DMS153 (cell line): ENCODE measurements at regions not wholly inside any gene's neighbourhood (a gene's known extent, or its start where the extent isn't known, plus 50 kb on each side); places are given as distances from the start of the nearest gene placed in this dataset.
A peak's percentile ranks its signal among the peaks of the same experiment; 100 is the strongest.

ENCODE experiments used
- DNase-seq: peaks from one replicate; lab custom pipeline; 2025; lab: John Stamatoyannopoulos, UW

- DNase-seq = no peak
These were observed 51.0 kb upstream of the EGFLAM start for GRCh38 chr5:38207343-38207742.

- DNase-seq = no peak
These were observed 55.6 kb upstream of the EGFLAM start for GRCh38 chr5:38202741-38203140.

DNA sequence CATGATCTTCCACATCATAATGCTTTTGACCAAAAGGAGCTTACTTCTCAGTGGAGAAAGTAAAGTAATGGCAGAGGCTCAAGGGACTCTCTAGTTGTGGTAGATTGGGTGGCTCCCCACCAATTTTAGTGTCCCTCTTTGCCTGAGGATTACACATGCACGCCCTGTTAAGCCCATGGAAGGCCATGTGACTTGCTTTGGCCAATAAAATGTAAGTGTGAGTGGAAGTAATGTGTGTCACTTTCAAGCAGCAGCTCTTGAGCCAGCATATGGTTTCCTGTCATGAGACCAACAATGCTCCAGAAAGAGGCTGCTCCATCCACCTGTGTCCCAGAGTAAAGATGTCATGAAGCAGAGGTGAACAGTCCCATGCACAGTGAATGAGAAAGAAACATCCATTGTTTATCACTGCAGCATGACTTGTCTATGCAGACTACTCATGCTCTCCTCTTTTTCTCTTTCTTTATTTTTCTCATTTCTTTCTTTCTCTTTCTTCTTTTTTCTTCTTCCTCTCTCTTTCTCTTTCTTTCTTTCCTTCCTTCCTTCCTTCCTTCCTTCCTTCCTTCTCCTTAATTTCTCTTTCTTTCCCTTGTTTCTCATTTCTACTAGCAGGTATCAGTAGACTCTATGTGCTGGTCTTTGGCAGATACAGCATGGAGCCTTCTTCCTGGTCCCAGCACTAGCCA, 57.3 kb upstream of the EGFLAM start:
- DNase-seq = no peak

DNA sequence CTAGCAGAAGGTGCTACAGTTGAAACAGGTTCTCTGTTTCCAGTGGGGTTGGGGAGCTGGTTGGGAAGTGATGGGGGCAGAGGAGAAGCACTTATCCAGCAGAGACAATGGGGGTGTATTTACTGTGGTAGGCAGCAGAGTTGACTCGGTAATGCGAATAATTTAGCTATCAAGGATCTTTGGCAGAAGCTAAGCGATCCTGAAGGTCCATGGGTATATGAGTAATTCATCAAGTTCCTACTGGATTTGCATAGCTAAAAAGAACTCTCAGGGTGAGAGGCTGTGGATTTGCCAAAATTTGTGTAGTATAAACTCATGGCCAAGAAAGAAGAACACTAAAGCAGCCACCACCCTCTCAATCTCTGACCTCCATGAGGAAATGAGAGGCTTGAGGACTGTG, 61.2 kb upstream of the EGFLAM start:
- DNase-seq = no peak

DNA sequence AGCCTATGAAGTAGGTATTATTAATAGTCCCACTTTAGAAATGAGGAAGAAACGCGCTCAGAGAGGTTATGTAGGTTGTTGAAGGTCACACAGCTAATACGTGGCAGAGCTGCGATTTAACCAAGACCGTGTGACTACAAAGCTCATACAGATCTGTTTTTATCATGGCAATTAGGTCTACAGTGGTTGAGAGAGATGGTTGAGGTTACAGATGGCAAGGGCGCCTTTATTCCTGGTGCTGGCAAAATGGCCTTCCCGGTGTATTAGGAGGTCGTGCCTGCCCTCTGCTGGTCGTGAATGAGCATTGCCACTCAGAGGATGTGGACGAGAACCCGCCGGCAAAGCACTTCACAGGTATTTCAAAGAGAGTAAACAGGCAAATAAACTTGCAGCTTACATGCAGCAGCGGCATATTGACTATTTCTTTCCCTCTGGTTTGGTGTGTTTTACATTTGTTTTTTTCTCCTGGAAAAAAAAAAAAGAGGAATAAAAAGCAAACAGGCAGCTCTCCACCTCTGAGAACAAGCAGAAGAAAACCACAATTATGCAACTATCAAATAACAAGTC, 65.3 kb upstream of the EGFLAM start:
- peak; percentile 39 for DNase-seq

DNA sequence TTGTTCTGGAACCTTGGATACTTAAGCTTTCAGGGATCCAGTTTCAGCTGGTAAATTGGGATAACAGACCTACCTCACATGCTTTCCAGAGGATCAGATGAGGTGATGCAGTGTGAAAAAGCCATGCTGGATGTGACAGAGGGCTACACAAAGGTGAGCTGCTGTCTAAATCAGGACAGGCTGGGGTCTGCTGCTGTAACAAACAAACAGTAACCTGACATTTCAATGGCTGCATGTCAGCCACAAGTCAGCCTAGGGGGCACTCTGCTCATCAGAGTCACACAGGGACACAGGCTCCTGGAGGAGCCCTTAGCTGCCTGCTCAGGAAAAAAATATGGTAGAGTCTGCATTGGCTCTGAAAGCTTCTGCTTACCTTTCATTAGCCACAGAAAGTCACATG, 66.7 kb upstream of the EGFLAM start:
- no peak for DNase-seq

- DNase-seq = no peak
These were observed 68.2 kb upstream of the EGFLAM start for GRCh38 chr5:38190111-38190510.

GRCh38 chr5:38189081-38189504, 69.3 kb upstream of the EGFLAM start:
- DNase-seq = no peak

- DNase-seq = no peak
These were observed 69.8 kb upstream of the EGFLAM start for GRCh38 chr5:38188591-38188990.

DNA sequence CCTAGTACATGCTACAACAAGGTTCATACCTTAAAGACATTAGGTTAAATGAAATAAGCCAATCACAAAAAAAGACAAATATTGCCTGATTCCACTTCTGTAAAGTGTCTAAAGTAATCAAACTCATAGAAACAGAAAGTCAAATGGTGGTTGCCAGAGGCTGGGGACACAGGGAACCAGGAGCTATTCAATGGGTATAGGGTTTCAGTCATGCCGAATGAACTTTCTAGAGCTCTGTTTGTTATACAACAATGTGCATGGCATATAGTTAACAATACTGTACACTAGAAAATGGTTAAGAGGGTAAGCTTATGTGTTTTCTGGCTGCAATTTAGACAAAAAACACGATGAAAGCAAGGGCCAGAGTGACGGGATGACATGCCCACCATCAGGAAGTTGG, 70.8 kb upstream of the EGFLAM start:
- DNase-seq = no peak

GRCh38 chr5:38184627-38185026, 73.7 kb upstream of the EGFLAM start:
- DNase-seq = no peak

- no peak for DNase-seq
These were observed 75.4 kb upstream of the EGFLAM start for GRCh38 chr5:38182991-38183390.

DNA sequence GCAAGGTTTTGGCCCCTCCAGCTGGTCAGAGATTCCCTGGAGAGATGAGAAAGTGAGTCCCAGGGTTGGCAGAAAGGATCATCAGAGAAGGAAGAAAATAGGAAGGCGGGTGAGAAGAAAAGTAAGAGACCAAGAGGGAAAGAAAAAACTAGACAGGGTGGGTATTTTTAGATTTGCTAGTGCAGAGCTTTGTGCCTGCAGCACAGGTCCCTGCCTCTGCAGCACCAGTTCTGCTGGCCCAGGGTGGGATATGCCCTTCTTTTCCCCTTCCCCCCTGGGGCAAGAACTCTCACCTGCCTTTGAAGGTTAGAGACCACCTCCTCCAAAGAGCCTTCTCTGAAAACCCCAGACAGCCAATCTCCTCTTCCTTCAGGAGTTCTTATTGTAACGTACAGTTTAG, 90.3 kb upstream of the EGFLAM start:
- no peak for DNase-seq

DNA sequence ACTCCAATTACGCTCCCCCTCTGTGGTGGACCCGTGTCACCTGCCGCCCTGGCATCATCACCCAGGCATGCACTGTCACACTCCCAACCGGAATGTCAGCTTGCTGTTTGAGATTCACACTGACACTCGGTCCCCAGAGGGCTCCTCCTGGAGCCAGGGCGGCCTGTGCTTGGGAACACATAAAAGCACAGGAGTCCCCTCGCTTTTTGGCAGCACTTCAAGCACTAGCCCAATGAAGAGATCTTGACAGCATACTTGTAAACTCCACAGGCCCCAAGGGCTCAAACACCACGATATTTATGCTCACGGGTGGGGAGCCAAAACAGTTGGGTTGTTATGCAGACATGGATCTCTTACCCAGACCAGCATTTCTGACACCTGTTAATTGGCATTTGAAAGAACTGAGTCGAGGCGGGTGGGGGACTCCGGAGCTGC, 90.8 kb upstream of the EGFLAM start:
- DNase-seq = no peak

DNA sequence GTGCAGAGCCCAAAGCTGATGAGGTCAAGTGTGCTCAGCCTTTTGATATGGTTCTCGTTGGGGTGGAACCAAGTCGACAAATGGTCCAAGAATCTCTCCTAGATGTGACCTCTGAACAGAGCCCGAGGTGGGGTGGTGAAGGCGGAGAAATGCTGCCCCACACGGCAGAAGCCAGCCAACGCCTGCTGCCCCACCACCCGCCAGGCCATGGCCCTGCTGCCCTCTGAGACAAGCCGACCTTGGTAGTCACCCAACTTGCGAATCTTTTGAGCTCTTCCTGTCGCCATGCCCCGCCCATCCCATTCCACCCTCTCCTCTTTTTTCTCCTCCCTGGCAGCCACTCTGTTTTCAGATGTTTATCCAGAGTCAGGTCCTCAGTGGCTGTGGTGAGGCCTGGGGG, 91.5 kb upstream of the EGFLAM start:
- DNase-seq = no peak

DNA sequence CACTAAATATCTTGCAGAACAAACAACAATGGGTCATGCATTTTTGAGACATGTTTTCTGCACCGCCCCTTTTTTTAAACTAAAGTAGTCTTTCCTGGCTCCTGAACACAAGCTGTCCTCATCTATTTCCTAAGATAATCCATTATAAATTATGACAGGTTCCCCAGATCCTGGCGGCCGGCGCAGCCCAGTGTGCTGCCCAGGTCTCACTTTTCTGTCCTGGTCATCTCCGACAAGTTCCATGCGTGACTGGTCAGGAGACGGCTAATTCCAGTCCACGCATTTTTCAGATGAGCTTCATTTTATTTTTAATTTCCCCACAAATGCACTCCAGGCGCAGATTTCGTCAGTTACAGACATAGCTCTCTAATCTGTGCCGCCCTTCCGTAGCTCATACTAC, 92.9 kb upstream of the EGFLAM start:
- DNase-seq = no peak

DNA sequence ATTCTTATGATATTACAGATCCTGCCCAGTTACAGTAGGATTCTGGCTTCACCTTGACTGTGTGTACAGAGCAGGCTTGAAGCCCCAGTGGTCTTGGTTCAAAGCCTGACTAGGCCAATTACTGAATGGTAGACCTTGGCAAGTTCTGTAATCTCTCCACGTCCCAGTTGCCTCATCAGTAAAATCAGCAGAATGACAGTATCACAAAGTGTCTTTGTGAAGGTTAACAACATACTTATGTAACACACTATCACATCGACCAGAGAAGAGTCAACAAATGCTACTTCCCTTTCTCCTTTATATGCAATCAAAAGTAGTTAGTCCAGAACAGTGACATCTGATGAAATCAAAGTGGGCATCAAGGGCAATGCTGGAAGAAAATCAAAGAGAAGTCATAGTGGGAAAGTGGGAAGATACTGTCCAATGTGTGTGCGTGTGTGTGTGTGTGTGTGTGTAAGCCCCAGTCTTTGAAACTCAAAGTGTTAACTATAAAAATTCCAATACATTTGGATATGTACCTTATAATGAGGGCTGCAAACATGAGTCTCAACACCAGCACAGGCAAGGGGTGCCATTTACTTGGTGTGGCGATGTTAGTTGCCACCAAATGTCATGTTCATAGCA, 93.5 kb upstream of the EGFLAM start:
- DNase-seq = no peak

DNA sequence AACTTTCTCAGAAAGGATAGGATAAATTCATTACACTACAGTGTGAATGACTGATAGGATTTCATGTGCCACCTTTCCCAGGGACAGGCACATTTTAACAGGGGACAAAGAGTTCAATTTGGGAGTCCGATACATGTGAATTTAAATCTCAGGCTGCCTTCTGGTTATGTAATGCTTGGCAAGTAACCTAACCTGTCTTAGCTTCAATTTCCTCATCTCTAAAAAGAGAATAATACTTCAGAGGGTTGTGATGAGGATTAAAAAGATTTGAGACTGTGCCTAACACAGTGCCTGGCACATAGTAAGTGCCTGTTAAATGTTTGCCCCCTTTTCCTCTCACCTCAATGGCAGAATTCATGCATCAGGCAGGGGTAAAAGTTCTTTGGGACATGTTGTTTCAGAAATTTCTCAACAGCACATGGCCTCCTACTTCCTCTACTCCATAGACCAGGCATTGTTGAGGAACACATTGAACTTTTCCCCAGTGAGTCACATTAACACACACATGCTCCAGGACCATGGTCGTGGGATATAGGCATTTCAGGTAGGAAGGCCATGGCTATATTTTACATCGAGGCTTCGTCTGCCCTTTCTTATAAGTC, 94.6 kb upstream of the EGFLAM start:
- DNase-seq = no peak

- no peak for DNase-seq
These were observed 95.7 kb upstream of the EGFLAM start for GRCh38 chr5:38162625-38163024.

GRCh38 chr5:38157024-38157423, 101.3 kb upstream of the EGFLAM start:
- no peak for DNase-seq

DNA sequence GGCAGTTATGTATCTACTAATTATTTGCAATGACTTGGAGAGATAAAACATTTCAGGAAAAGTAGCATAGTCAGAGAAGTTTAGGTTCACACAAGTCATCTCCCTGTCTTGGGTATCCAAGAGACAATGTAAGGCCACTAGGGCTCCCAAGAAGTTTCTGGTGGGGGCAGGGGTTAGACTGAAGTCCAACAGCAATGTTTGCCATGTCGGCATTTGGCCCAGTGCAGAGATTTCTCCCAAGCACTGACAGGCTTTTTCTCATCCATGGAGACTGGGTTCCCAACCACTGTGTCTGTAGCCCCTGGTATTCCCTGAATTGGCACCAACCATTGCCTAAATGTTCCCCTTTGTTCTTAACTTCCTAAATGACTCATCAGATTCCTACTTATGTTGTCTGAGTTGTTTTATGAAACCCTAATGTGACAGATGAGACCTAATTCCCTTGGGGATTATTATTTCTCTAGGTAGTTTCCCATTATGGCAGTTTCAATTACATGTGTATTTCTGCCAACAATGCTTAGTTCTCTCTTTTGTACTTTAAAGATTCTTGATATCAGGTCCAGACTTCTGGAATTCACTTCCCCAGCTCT, 103.6 kb upstream of the EGFLAM start:
- DNase-seq = no peak

DNA sequence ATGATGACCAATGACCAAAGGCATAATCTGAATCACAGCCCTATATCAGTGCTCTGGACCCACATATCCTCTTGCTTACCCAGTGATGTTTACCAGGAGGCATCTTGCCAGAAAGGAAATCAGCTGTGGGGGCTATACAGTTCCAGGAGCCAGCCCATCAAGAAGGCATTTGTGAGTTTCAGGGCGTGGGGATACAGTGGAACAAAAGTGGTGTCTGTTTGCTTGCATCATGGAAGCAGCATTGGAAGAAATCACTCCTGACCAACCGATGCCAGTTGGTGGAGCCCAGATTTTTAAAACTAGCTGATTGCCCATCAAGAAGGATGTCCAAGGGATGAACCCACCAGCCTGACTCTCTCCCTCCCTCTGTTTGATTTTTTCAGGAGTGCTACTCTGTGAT, 106.5 kb upstream of the EGFLAM start:
- no peak for DNase-seq

GRCh38 chr5:38149815-38150195, 108.6 kb upstream of the EGFLAM start:
- no peak for DNase-seq
